ENCODE measurements at regions not wholly inside any gene's neighbourhood (a gene's known extent, or its start where the extent isn't known, plus 50 kb on each side); places are given as distances from the start of the nearest gene placed in this dataset.

GRCh38 chr14:86640288-86640687, 1110.3 kb downstream of the FLRT2 start:
- H3K4me1 Mint-ChIP-seq = no peaks in the 10 kb centered on the region
- H3K36me3 Mint-ChIP-seq = no peaks in the 10 kb centered on the region
- H3K9me3 Mint-ChIP-seq = peaks cover 0 to 2% (median 0%) of the 10 kb centered on the region in 3 donors
- H3K27me3 Mint-ChIP-seq = no peaks in the 10 kb centered on the region
- no peak overlapping the region for H3K4me3 Mint-ChIP-seq
- no peak overlapping the region for H3K27ac Mint-ChIP-seq

GRCh38 chr14:86639666-86640065, 1109.7 kb downstream of the FLRT2 start:
- Mint-ChIP-seq H3K4me1 (no peaks in the 10 kb centered on the region), H3K4me3 (no peak overlapping the region), H3K36me3 (no peaks in the 10 kb centered on the region), H3K27ac (no peak overlapping the region), H3K9me3 (peaks cover 0 to 2% (median 0%) of the 10 kb centered on the region in 3 donors), H3K27me3 (no peaks in the 10 kb centered on the region)

DNA sequence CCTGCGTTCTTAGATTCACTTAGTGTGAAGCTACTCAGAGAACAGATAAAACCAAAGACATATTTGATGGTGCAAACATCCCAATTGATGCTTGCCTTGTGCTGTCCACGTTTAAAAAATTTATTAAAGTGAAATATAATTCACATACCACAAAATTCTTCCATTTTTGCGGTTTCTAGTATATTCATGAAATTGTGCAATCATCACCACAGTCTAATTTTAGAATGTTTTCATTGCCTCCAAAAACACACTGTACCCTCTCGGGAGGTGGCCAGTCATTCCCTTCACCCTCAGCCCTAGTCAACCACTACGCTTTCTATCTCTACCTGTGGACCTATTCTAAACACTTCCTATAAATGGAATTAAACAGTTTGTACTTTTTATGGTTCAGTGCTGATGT, 1109.2 kb downstream of the FLRT2 start:
- Mint-ChIP-seq H3K9me3 (peaks cover 0 to 3% (median 1%) of the 10 kb centered on the region in 3 donors), H3K27me3 (no peaks in the 10 kb centered on the region), H3K36me3 (no peaks in the 10 kb centered on the region), H3K4me3 (no peak overlapping the region), H3K4me1 (no peaks in the 10 kb centered on the region), H3K27ac (no peak overlapping the region)

- H3K27me3 Mint-ChIP-seq = no peaks in the 10 kb centered on the region
- no peak overlapping the region for H3K27ac Mint-ChIP-seq
- H3K4me3 Mint-ChIP-seq = no peak overlapping the region
- H3K9me3 Mint-ChIP-seq = peaks cover 3 to 23% (median 14%) of the 10 kb centered on the region in 3 donors
- no peaks in the 10 kb centered on the region for H3K36me3 Mint-ChIP-seq
- H3K4me1 Mint-ChIP-seq = peaks cover 0 to 2% (median 0%) of the 10 kb centered on the region in 3 donors
These were observed 1097.1 kb downstream of the FLRT2 start for GRCh38 chr14:86627080-86627479.

GRCh38 chr14:86626530-86626929, 1096.6 kb downstream of the FLRT2 start:
- no peaks in the 10 kb centered on the region for H3K27me3 Mint-ChIP-seq
- peaks cover 3 to 23% (median 14%) of the 10 kb centered on the region in 3 donors for H3K9me3 Mint-ChIP-seq
- H3K36me3 Mint-ChIP-seq = no peaks in the 10 kb centered on the region
- no peak overlapping the region for H3K4me3 Mint-ChIP-seq
- H3K4me1 Mint-ChIP-seq = peaks cover 0 to 2% (median 0%) of the 10 kb centered on the region in 3 donors
- no peak overlapping the region for H3K27ac Mint-ChIP-seq

GRCh38 chr14:86625637-86626036, 1095.7 kb downstream of the FLRT2 start:
- H3K27ac Mint-ChIP-seq = no peak overlapping the region
- peaks cover 2 to 22% (median 14%) of the 10 kb centered on the region in 3 donors for H3K9me3 Mint-ChIP-seq
- no peaks in the 10 kb centered on the region for H3K27me3 Mint-ChIP-seq
- H3K4me1 Mint-ChIP-seq = peaks cover 0 to 2% (median 0%) of the 10 kb centered on the region in 3 donors
- H3K4me3 Mint-ChIP-seq = no peak overlapping the region
- H3K36me3 Mint-ChIP-seq = no peaks in the 10 kb centered on the region

DNA sequence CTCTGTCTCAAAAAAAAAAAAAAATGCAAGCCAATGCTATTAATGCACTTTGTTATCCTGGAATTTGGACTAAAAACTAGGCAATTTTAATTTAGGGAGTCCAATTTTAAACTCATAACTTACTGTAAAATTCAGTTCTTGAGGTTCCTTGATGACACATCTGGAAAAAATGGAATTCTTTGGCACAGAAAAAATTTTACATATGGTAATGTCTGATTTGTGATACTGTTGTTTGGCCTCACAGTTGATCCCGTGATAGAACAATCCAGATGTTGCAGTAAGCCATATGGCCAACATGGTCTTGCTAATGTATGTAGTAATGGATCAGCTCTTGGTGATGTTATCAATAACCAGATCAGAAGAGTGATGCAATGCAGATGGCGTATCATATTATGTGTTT, 1089.8 kb downstream of the FLRT2 start:
- Mint-ChIP-seq H3K27me3 (no peaks in the 10 kb centered on the region), H3K36me3 (no peaks in the 10 kb centered on the region), H3K27ac (no peak overlapping the region), H3K4me3 (no peak overlapping the region), H3K9me3 (peaks cover 1 to 10% (median 3%) of the 10 kb centered on the region in 3 donors), H3K4me1 (no peaks in the 10 kb centered on the region)

DNA sequence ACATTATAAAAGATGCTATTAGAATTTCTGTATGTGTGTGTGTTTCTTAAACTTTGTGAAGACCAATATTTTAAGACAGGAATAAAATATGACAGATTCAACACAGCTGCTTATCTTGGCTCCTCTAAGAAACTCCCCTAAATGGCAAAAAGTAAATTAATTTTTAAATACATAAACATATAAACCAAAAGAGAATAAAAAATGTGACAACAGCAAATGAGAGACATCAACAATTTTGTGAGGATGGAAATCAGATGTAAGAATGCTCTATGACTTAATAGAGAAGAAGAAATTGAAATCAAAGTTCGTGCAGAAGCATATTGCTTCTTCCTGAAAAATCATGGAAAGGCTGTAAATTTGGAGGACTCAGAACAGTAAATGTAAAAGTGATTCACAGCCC, 1083.8 kb downstream of the FLRT2 start:
- no peak overlapping the region for H3K27ac Mint-ChIP-seq
- H3K4me1 Mint-ChIP-seq = no peaks in the 10 kb centered on the region
- H3K27me3 Mint-ChIP-seq = no peaks in the 10 kb centered on the region
- peaks cover 1% of the 10 kb centered on the region for H3K36me3 Mint-ChIP-seq
- no peak overlapping the region for H3K4me3 Mint-ChIP-seq
- H3K9me3 Mint-ChIP-seq = peaks cover 2 to 4% (median 2%) of the 10 kb centered on the region in 3 donors

- Mint-ChIP-seq H3K36me3 (peaks cover 1% of the 10 kb centered on the region), H3K9me3 (peaks cover 1 to 2% (median 2%) of the 10 kb centered on the region in 3 donors), H3K27me3 (no peaks in the 10 kb centered on the region), H3K27ac (no peak overlapping the region), H3K4me3 (no peak overlapping the region), H3K4me1 (no peaks in the 10 kb centered on the region)
These were observed 1083.2 kb downstream of the FLRT2 start for GRCh38 chr14:86613126-86613525.

DNA sequence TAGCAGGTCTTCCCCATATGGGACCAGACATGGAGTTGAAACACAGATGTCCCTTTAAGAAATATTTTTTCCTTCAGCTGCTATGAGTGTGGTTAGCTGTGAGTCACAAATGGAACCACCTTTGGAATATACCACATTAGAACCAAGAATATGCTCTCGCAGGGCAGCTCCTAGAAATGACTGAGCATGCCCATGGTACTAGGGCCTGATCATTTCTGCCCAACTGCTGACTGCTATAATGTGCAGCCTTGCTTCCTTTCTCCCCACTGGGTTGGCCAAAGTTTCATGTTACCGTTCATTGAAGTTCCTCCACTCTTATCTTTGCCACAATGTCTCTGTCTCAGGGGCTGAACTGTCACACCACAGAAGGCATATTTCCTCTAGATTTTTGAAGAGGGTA, 1074.6 kb downstream of the FLRT2 start:
- Mint-ChIP-seq H3K4me3 (no peak overlapping the region), H3K9me3 (peaks cover 0 to 10% (median 0%) of the 10 kb centered on the region in 3 donors), H3K27me3 (no peaks in the 10 kb centered on the region), H3K27ac (no peak overlapping the region), H3K36me3 (no peaks in the 10 kb centered on the region), H3K4me1 (no peaks in the 10 kb centered on the region)

DNA sequence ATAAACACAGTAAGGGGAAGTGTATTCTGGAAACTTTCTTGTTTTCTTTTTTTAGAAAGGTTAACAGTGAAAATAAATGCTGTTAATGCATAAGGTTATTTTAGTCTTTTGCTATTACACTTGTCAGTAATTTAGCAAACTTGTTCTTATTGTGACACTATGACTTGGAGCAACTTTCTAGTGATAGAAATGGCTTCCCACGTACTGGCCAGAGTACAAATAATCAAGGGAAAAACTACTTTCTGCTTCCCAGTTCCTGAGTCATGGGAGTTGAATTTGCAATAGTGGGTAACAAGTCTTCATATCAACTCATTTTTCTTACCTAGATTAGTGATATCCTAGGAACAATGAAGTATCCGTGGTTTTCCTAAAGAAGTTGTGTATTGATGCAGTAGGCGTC, 1072.3 kb downstream of the FLRT2 start:
- no peaks in the 10 kb centered on the region for H3K27me3 Mint-ChIP-seq
- no peak overlapping the region for H3K27ac Mint-ChIP-seq
- H3K9me3 Mint-ChIP-seq = peaks cover 0 to 10% (median 0%) of the 10 kb centered on the region in 3 donors
- H3K36me3 Mint-ChIP-seq = no peaks in the 10 kb centered on the region
- H3K4me1 Mint-ChIP-seq = no peaks in the 10 kb centered on the region
- H3K4me3 Mint-ChIP-seq = no peak overlapping the region

GRCh38 chr14:86601813-86602212, 1071.9 kb downstream of the FLRT2 start:
- H3K9me3 Mint-ChIP-seq = peaks cover 0 to 10% (median 0%) of the 10 kb centered on the region in 3 donors
- no peaks in the 10 kb centered on the region for H3K27me3 Mint-ChIP-seq
- H3K27ac Mint-ChIP-seq = no peak overlapping the region
- H3K4me3 Mint-ChIP-seq = no peak overlapping the region
- H3K4me1 Mint-ChIP-seq = no peaks in the 10 kb centered on the region
- H3K36me3 Mint-ChIP-seq = no peaks in the 10 kb centered on the region

- Mint-ChIP-seq H3K27ac (no peak overlapping the region), H3K4me1 (no peaks in the 10 kb centered on the region), H3K4me3 (no peak overlapping the region), H3K27me3 (no peaks in the 10 kb centered on the region), H3K36me3 (no peaks in the 10 kb centered on the region), H3K9me3 (peaks cover 0 to 5% (median under 1%) of the 10 kb centered on the region in 3 donors)
These were observed 1067.3 kb downstream of the FLRT2 start for GRCh38 chr14:86597279-86597678.

DNA sequence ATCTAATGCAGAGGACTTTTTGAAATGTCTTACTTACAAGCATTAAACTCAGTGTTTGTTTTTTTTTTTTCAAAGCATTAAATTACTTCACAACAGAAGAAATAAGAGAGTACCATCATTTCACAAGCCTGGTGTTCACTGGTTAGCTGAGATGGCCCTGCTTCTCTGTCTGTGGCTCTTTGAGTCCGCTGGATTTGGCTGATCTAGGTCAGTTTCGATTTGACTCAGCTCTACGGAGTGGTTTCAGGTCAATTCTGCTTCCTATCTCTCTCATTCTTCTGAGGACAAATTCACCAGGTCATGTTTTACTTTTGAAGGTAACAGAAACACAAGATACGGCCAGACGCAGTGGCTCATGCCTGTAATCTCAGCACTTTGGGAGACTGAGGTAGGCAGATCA, 1066.1 kb downstream of the FLRT2 start:
- Mint-ChIP-seq H3K27ac (no peak overlapping the region), H3K4me1 (no peaks in the 10 kb centered on the region), H3K4me3 (no peak overlapping the region), H3K9me3 (peaks cover 0 to 5% (median 2%) of the 10 kb centered on the region in 3 donors), H3K27me3 (no peaks in the 10 kb centered on the region), H3K36me3 (no peaks in the 10 kb centered on the region)

GRCh38 chr14:86575141-86575540, 1045.2 kb downstream of the FLRT2 start:
- Mint-ChIP-seq H3K4me1 (no peaks in the 10 kb centered on the region), H3K4me3 (no peak overlapping the region), H3K27me3 (no peaks in the 10 kb centered on the region), H3K9me3 (peaks cover 2 to 10% (median 4%) of the 10 kb centered on the region in 3 donors), H3K27ac (no peak overlapping the region), H3K36me3 (peaks cover 2% of the 10 kb centered on the region)

GRCh38 chr14:86574778-86575129, 1044.8 kb downstream of the FLRT2 start:
- Mint-ChIP-seq H3K9me3 (peaks cover 2 to 13% (median 2%) of the 10 kb centered on the region in 3 donors), H3K36me3 (peaks cover 2% of the 10 kb centered on the region), H3K4me1 (no peaks in the 10 kb centered on the region), H3K27me3 (no peaks in the 10 kb centered on the region), H3K4me3 (no peak overlapping the region), H3K27ac (no peak overlapping the region)
